LNCAP (cell line): ENCODE measurements at regions not wholly inside any gene's neighbourhood (a gene's known extent, or its start where the extent isn't known, plus 50 kb on each side); places are given as distances from the start of the nearest gene placed in this dataset.

ENCODE experiments used
- TF ChIP-seq, protein P1 (sequence below): fragments of 450-650 bp; IDR thresholded peaks from 2 replicates; pipeline ENCODE4 v1.5.1; 2017; ENCODE audit warnings: mild to moderate bottlenecking

DNA sequence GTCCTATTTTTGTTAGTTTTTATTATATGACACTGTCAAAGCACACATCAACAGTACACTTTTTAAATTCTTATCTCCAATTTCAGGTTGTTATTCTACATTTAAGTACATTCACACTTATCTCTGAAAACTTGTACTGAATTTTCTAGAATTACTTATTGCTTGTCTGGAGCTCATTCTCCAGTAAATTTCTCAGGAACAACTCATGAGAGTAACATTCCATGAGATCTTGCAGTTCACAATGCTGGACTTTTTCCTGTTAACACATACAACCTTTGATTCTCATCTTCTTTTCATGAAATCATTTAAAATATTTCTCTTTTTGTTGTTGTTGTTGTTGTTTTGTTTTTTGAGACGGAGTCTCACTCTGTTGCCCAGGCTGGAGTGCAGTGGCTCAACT is 320.9 kb upstream of the CAMK1G start:
- TF ChIP-seq, protein P1, sequence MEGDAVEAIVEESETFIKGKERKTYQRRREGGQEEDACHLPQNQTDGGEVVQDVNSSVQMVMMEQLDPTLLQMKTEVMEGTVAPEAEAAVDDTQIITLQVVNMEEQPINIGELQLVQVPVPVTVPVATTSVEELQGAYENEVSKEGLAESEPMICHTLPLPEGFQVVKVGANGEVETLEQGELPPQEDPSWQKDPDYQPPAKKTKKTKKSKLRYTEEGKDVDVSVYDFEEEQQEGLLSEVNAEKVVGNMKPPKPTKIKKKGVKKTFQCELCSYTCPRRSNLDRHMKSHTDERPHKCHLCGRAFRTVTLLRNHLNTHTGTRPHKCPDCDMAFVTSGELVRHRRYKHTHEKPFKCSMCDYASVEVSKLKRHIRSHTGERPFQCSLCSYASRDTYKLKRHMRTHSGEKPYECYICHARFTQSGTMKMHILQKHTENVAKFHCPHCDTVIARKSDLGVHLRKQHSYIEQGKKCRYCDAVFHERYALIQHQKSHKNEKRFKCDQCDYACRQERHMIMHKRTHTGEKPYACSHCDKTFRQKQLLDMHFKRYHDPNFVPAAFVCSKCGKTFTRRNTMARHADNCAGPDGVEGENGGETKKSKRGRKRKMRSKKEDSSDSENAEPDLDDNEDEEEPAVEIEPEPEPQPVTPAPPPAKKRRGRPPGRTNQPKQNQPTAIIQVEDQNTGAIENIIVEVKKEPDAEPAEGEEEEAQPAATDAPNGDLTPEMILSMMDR, result no peak

DNA sequence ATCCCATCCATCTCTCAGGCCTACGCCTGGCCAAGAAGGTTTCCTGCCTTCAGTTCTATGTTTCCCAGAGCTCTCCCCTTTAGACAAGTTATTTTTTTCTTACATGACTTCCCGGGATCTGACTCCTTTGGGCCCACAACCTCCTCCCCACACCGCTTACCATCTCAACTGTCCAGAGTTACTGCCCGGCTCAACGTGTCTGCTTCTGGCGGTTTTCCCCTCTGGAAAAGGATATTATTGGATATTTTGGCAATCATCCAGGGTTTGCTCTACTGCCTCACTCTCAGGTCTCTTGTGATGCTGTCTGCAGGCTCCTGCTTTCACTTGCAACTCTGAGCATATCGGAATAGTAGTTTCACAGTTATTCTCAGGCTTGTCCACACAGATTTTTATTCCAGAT is 318.2 kb upstream of the CAMK1G start:
- TF ChIP-seq, protein P1, result no peak

DNA sequence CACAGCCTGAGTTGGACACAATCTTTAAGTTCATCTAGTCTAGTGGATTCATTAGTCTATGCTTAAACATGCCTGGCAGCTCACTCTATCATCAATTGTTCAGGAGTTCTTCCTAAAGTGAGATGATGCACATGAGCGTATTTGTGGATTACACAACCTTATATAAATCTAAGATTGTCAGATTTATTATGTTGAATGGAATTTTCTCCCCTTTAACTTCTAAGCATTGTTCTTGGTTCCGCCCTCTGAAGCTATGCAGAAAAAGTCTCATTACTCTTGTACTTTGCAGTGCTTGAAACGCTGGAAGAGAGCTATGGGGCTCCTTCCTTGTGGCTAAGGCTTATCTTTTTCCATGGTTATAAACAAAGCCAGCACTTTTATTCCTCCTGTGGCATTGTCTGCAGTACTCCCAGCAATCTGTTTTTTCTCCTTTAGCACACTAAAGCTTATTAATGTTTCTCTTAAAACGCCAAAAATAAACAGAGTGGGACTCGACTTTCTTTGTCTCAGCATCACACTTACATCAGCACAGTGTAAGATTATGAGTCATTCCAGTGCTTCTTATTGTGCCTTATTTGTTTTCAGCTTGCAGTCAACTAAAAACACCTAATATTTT is 316.8 kb upstream of the CAMK1G start:
- TF ChIP-seq, protein P1, result no peak

DNA sequence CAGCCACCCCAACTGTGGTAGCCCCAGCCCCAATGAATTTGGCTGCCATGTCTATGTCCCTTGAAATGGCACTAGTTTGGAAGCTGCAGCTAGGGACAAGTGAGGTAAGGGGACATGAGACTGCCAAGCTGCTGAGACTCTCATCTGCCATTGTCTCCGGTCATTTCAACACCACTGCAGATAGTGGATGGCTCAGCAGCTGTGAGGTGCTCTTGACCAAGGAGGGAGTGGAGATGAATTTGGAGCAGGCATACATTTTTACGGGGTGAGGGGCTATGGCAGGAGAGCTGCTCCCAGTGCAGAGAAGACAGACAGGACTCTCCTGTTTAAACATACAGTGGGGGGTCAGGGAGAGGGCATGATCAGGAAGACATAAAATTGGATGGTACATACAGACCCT is 315.5 kb upstream of the CAMK1G start:
- TF ChIP-seq, protein P1, result no peak

DNA sequence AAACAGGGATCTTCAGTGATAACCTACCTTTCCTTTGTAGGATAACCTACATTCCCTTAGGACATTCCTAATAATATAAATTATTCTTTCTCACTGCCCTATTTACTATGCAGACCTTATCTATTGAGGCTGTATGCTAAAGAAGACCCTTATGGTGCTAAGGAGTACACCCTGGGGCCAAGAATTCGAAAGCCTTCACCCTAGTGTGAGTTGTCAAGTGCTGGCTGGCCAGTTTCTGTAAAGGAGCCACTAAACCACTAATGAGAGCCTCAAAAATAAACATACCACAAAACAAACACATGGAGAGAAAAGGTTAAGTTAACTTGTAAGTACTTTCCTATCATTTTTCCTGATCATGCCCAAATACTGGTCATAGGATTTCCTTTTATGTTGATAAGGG is 315.0 kb upstream of the CAMK1G start:
- TF ChIP-seq, protein P1, result no peak

DNA sequence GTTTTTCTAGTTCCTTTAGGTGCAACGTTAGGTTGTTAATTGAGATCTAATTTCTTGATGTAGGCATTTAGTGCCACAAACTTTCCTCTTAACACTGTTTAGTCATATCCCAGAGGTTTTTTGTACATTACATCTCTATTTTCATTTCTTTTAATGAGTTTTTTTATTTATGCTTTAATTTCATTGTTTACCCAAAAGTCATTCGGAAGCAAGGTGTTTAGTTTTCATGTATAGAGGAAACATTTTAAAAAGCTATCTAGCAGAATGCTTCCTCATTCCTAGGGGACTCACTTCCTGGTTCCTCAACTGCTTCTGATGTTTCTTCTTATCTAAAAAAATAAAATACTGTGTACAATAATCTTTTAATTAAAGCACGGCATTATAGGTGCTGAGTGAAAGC is 307.2 kb upstream of the CAMK1G start:
- TF ChIP-seq, protein P1, result no peak

DNA sequence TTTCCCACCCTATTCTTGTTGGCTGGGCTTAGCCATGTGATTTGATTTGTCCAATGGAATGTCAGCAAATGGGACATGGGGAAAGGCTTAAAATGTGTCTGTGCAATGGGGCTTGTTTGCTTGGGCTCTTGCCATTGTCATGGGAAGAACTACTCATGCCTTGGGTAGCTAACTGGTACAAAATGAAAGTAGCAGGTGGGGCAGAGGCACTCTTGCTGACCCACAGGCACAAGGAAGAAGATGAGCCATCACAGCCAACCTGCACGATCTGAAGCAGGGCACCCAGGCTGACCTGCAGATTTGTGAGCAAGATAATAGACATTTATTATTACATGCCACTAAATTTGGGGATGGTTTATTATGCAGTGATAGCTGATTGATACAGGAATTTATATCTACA is 305.9 kb upstream of the CAMK1G start:
- TF ChIP-seq, protein P1, result no peak

DNA sequence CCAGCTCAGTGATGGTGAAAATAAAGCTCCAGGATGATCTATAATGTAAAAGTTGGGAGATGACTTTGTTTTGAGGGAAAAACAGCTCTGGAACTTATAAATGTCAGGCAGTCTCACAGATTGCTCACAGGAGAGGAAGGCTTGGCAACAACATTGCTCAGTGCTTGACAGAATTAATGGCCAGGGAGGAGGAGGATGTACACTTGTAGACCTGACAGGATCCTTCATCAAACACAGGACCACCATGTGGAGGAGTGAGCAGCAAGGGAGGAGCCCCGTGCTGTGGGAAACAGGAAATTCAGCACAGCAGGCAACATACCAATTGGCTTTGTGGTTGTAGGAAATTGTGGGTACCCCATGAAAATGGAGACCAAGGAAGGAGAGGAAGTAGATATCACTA is 291.8 kb upstream of the CAMK1G start:
- TF ChIP-seq, protein P1, result no peak
